Uterus (tissue), 2 donors: ENCODE measurements at regions not wholly inside any gene's neighbourhood (a gene's known extent, or its start where the extent isn't known, plus 50 kb on each side); places are given as distances from the start of the nearest gene placed in this dataset.

Experiments
- POLR2A ChIP-seq, 2 donors: fragments of 450-650 bp; IDR thresholded peaks; one replicate each; pipeline ENCODE4 v1.6.1; 2016; ENCODE audit warnings: antibody characterized with exemption in 2 of 2, mild to moderate bottlenecking in 1 of 2, moderate library complexity in 1 of 2
- TF ChIP-seq, protein P1 (sequence below), 4 experiments: fragments of 200-600 bp in 2 of 4; fragments of 450-650 bp in 2 of 4; sonication (generic) in 2 of 4; IDR thresholded peaks; one replicate each; pipeline ENCODE4 v1.5.1; 2016 to 2019; ENCODE audit warnings: antibody characterized with exemption in 4 of 4, mild to moderate bottlenecking in 2 of 4, moderate library complexity in 1 of 4

DNA sequence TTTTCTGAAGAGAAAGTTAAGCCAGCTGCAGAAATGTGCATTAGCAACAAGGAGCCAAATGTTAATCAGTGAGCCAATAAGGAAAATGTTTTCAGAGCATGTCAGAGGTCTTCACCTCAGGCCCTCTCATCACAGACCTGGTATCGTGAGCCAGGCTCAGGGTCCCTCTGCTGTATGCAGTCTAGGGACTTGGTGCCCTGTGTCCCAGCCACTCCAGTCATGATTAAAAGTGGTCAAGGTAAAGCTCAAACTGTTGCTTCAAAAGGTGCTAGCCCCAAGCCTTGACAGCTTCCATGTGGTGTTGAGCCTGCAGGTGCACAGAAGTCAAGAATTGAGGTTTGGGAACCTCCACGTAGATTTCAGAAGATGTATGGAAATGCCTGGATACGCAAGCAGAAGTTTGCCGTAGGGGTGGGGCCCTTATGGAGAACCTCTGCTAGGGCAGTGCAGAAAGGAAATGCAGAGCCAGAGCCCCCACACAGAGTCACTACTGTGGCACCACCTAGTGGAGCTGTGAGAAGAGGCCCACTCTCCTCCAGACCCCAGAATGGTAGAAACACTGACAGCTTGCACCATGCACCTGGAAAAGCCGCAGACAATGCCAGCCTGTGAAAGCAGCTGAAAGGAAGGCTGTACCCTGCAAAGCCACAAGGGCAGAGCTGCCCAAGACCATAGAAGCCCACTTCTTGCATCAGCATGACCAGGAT is 1128.7 kb downstream of the AMY1C start:
- TF ChIP-seq, protein P1, sequence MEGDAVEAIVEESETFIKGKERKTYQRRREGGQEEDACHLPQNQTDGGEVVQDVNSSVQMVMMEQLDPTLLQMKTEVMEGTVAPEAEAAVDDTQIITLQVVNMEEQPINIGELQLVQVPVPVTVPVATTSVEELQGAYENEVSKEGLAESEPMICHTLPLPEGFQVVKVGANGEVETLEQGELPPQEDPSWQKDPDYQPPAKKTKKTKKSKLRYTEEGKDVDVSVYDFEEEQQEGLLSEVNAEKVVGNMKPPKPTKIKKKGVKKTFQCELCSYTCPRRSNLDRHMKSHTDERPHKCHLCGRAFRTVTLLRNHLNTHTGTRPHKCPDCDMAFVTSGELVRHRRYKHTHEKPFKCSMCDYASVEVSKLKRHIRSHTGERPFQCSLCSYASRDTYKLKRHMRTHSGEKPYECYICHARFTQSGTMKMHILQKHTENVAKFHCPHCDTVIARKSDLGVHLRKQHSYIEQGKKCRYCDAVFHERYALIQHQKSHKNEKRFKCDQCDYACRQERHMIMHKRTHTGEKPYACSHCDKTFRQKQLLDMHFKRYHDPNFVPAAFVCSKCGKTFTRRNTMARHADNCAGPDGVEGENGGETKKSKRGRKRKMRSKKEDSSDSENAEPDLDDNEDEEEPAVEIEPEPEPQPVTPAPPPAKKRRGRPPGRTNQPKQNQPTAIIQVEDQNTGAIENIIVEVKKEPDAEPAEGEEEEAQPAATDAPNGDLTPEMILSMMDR (IDR thresholded peaks at IDR 0.05), result no peak
- no peak for TF ChIP-seq POLR2A (IDR thresholded peaks at IDR 0.05)
